ENCODE measurements at regions not wholly inside any gene's neighbourhood (a gene's known extent, or its start where the extent isn't known, plus 50 kb on each side); places are given as distances from the start of the nearest gene placed in this dataset.
A peak's percentile ranks its signal among the peaks of the same experiment; 100 is the strongest.

DNA sequence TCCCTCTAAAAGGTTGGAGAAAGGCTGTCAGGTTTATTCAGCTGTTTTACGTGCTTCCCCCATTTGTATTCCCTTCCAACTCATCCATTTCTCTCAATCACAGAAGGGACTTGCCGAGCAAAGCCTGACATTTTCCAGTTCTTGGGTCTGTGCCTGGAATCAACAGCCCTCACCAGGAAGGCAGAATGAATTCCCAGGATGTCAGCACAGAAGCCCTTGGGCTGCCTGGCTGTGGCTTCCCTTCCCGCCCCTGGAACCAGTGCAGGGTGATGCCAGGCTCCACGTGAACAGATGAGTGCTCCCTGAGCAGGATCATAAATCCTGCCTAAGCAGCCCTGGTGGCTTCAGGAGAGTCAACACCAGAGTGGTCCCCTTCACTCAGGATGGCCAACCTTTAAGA, 86.1 kb upstream of the CD83 start:
- no peak for ATAC-seq (ENCODE audit: poor library complexity)
- intact Hi-C loops (cut with DNase I), result no loop called here
- DNase-seq, result no peak

DNA sequence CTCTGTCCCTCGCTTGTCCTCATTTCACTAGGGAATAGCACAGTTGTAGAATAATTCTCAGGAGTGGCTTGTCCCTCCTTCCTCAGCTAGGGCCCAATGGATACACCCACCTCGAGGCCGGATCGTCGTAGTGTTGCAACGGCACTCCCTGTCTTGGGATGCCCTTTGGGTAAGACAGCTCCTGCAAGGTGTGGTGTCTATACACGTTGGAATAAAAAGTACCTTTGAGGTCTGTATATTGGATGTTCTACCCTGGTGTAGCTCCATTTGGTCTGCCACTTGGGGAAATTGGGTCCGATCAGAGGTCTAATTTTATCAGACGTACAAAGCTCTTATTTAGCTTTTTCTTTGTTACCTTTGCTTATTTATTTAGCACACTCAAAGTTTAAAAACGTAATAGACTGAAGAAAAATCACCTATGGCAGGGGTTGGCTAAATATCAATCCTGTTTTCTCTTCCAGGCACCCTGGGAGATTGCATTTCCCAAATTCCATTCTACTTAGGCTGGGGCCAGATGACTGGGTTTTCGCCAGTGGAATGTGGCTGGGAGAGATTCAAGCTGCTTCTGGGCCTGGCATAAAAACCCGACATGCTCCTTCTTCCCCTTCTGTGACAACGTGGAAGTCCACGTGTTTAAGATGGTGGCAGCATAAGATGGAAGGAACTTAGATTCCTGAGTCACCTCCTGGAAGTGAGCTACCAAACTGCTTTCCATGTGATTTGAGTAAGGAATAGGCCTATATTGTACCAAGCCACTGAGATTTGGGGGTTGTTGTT, 82.3 kb upstream of the CD83 start:
- ATAC-seq (ENCODE audit: poor library complexity) (peak; percentile 68), DNase-seq (no peak)
- intact Hi-C loops (cut with DNase I), result no loop called here

DNA sequence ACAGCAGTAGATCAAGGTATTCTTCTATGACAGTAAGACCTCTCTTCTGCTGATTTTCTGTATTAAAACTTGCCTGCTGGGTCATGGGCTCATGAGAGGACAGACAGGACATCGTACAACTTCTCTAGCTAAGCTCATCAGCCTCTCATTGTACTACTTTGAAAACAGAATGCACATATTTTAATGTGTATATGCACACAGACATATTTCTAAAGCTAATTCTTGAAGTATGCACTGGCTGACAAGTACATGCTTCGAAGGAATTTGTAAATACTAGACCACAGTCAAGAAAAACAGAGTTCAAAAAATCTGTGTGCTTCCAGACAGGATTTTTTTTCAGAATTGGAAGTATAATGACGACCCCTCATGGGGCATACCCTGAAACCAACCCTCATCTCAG, 81.7 kb upstream of the CD83 start:
- DNase-seq (no peak), ATAC-seq (ENCODE audit: poor library complexity) (no peak)
- intact Hi-C loops (cut with DNase I), result no loop called here

DNA sequence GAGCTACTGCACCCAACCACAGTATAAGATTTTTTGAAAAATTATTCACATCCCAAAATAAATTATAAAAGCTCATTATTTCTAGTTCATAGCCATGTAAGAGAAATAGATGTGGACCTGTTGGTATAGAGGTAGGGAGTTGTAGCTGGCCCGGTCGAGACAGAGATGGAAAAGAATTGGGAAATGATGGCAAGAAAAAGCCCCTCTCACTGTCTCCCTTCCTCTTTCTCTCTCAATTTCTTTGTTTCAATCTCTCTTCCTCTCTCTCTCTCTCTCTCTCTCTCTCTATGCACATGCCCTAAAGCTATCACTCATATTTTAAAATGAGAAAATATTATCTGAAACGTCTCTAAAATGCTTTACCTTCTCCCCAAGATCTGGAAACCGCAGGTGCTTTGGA, 80.7 kb upstream of the CD83 start:
- intact Hi-C loops (cut with DNase I), result no loop called here
- ATAC-seq (ENCODE audit: poor library complexity) (no peak), DNase-seq (no peak)

DNA sequence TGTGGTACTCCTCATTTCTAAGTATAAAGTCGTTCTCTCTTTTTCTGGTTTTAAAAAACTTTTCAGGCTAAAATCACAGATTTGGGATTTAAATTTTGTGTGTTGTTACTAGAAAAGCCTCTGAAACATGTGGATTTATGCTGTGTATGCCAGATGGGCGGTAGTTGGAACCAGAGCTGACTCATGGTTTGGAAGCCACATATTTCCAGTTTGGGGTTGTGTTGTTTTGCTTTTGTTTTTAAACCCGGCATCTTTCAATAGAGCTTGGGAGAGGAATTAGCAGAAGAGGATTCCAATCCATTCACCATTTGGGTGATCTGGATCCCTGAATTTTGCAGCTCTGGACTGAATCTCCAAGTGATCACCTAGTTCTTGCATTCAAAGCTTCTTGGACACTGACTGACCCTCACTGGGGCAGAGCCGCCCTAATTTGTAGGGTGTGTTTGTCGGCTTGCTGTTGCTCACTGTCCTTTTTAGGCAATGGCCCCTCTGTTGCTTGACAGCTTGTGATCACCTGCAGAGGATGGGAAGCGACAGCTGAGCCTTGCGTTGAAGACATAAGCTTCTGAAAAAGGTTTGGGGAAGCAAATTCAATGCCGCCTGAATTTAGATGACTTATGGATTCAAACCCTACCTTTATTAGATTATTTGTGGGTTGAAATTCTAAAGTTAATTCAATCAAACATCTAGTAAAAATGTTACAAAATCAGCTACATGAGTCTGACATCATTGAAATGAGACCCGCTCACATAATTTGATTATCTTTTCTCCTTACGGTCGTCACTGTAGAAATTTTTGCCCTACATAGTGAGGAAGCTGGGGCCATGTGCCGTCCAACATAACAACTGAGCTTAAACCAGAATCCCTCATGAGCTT, 79.9 kb upstream of the CD83 start:
- intact Hi-C loops (cut with DNase I), result no loop called here
- DNase-seq, result no peak
- no peak for ATAC-seq (ENCODE audit: poor library complexity)

DNA sequence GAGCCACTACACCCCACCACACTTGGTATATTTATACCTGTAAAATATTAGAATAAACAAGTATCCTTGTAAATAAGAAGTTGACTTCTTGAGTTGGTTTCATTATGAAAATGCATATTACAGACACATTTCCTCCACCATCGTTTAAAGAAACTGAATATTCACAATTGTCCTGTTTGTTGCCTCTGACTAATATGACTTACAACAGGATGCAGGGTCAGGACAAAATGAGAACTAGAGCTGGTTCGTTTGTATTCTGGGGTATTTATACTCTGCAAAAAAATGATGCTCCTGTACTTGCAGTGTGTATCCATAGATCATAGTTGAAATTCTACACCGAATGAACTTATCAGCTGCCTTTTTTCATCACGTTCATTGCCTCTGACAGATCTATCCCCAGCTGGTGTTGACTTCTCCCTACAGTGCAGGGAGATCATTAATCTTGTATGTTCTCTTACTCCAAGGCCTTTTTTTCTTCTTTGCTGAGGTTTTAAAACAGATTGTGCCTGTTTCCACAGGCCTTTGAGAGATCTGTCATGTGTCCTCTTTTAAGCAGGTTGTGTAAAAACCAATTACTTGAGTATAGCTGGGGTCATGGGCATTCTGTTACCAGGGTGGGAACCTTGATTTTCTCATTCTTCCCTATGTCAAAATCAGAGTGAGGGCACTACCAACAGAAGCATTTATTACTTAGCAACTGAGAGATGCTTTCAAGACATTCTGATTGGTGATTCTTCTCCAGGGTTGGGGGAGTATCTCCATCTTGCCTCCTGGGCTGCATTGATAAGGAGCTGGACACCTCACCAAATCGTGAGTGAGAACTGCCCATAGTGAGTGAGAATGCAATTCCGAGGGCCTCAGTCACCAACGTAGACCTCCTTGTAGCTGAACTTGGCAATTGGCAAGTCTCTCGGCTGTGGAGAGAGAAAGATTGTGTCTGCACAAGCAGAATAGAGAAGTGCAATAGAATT, 78.8 kb upstream of the CD83 start:
- no peak for ATAC-seq (ENCODE audit: poor library complexity)
- intact Hi-C loops (cut with DNase I), result no loop called here

DNA sequence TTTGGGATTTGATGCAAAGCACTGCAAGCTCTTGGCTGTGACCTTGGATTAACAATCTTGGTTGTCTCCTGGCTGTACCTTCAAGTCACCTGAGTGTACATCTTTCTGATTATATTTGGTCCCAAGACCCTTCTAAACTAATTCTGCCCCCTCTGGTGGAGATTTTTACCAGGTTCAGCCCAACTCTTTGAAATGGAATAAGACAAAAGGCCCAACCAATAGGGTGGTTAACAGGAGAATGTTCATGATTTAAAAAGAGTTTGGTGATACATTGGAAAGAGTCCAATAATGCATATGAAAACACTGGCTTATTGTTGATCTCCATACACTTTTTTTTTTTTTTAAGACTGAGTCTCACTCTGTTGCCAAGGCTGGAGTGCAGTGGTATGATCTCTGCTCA, 77.5 kb upstream of the CD83 start:
- intact Hi-C loops (cut with DNase I), result no loop called here
- ATAC-seq (ENCODE audit: poor library complexity), result no peak
- no peak for DNase-seq

More for the DNA sequence above, 78.8 kb upstream of the CD83 start:
- no peak for DNase-seq

DNA sequence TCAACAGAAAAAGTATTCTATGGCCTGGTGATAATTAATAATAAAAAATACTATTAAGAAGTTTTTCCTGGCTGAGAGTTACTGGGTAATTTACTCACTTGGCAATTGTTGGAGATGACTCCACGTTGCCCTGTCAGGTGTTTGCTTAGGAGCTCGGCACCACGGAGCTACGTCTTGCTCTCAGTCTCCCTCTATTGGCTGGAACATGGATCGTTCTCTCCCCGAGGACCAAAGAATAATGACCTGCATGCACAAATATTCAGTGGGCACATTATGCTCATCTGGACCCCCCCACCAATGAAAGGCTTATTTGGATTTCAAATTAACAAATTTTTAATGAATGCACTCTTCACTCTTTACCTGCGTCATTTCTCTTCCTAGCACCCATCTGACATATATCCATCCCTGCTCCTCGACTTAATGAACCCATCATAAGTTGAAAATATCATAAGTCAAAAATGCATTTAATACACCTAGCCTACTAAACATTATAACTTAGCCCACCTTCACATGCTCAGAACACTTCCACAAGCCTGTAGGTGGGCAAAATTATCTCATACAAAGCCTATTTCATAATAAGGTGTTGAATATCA, 71.0 kb upstream of the CD83 start:
- ATAC-seq (ENCODE audit: poor library complexity) (peak; percentile 58), DNase-seq (no peak)
- intact Hi-C loops (cut with DNase I), result loop anchor here (5.0 kb wide), 1 partner anchor 139 kb away; no protein-coding TSS in a partner anchor

DNA sequence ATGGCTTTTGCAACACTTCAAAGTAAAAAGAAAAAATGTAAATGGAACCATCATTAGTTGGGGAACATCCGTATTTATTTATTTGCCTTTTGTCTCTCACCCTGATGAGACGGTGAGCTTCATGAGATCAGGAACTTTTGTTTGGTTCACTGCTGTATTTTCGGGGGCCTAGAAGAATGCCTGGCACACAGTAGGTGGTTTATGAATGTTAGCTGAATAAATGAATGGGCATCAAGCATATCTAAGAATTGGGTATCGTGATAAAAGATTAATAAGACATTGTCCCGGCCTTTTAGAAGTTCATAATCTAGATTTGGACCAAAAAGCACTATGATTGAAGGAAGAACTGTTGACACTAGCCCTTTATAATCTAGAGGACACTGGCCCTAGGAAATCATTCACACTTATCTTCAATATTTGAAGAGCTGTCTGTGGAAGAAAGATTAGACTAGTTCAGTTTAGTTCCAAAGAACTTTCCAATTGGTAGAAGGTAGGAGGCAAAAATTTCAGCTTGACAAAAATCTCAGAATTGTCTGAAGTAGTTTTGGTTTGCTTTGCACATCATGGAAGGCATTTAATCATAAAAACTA, 70.3 kb upstream of the CD83 start:
- DNase-seq (no peak), ATAC-seq (ENCODE audit: poor library complexity) (no peak)
- intact Hi-C loops (cut with DNase I), result loop anchor here (5.0 kb wide), 1 partner anchor 140 kb away; no protein-coding TSS in a partner anchor

DNA sequence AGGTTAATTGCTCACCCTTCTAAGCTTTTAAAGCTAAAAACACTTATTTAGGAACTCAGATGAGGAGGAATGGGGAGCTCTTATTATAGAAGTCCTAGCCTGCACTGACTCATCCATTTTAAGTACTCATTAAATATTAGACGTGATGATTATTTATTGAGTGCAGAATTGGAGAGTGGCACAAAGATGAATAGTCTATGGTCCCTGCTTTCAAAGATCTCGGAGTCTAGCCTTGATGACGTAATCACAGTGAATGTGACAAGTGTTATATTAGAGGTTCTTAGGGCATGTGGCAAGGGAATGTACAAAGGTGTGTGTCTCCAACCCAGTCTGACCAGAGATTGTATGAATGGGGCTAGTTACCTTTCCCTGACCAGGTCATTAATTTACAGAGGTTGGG, 68.7 kb upstream of the CD83 start:
- intact Hi-C loops (cut with DNase I), result loop anchor here (5.0 kb wide), 1 partner anchor 142 kb away; no protein-coding TSS in a partner anchor
- DNase-seq (no peak), ATAC-seq (ENCODE audit: poor library complexity) (no peak)

DNA sequence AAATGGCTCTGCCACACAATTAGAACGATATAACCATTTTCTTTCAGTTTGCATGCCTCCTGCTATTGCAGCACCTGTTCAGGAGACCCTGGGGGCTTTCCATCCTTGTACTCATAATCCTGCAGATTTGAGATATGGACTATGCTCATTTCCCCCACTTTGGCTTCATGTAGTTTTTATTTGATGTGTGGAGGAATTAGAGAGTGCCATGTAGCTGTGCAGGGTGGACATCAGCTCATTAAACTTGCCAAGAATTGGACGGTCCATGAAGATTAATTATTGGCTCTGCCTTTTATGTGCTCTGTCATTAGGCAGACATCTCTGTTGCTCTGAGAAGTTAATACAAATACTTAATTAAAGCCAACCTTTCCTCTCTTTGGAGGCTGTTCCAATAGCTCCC, 66.2 kb upstream of the CD83 start:
- no peak for ATAC-seq (ENCODE audit: poor library complexity)
- intact Hi-C loops (cut with DNase I), result no loop called here
- DNase-seq, result no peak

DNA sequence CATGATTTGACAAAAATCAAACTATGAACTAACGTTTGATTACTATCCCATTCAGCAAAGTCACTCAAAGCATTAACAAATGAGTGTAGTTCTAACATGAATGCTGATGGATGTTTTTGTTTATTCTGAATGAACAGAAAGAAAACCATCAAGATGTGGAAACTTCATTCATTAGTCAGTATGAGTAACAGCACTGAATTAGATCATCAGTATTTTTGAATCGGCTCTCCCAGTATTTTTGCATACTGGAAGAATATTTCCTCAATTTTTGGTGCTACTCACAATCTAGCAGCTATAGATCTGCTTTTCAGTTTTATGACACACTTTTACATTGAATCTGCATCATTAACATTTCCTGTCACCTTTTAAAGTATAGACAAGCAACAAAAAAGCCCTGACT, 63.8 kb upstream of the CD83 start:
- DNase-seq, result no peak
- intact Hi-C loops (cut with DNase I), result no loop called here
- ATAC-seq (ENCODE audit: poor library complexity), result no peak

DNA sequence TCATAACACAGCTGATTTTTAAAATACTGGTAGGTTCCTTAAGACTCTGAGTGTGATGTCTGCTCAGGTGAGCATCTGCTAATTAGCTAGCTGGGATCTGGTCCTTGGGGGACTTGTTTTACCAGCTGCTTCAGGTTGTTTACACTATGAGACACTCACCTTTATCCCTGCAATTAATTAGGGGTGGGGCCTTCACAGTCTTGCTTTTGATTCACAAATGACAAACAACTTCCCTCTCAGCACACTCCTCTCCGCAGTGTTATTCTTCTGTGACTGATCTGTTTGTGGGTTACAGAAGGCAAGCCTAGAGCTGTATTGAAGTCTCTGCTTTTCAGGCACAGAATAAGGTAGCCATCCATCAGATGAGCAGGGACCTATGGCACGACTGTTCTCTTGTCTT, 62.0 kb upstream of the CD83 start:
- DNase-seq (no peak), ATAC-seq (ENCODE audit: poor library complexity) (no peak)
- intact Hi-C loops (cut with DNase I), result no loop called here

DNA sequence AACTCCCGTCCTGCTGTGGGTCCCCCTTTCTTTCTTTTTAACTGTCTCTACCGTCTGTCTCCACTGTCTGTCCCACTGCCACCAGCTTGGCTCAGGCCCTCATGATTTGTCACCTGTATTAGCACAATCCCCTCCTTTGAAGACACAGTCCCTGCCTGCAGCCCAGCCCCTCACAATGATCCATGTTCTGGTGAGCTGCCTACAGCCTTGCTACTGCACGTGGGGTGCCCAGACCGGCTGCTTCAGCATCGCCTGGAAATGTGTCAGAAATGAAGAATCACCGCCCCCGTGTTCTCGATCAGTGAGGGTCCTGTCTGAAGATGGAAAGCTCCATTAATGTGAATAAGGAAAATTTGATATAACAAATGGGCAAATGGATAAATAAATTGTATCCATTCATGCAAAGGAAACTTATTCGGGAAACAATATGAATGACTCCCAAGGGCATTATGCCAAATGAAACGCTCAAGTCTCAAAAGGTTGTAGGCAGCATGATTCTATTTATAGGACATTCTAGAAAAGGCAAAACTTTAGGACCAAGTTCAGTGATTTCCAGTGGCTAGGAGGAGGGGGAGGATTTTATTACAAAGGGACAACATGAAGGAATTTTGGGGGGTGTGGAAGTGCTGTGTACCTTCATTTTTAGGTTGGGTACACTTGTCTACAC, 59.4 kb upstream of the CD83 start:
- intact Hi-C loops (cut with DNase I), result no loop called here
- no peak for DNase-seq
- no peak for ATAC-seq (ENCODE audit: poor library complexity)

DNA sequence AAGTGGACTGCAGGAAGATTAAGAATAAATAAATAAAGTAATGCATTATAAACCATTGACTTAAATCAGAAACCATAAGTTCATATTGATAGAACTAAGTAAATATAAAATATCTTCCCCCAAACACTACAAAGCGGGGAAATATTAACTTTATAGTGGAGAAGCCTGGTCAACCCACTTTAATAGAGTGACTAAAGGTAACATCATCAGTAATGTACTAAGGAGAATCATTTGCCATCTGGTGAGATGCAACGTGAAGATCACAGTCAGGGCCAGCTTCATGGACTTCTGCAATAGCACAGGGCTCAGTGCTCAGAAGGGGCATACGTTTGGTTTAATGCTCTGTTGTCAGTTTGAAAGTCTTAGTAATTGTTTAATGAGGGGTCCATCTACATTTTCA, 58.8 kb upstream of the CD83 start:
- ATAC-seq (ENCODE audit: poor library complexity) (no peak), DNase-seq (no peak)
- intact Hi-C loops (cut with DNase I), result no loop called here

DNA sequence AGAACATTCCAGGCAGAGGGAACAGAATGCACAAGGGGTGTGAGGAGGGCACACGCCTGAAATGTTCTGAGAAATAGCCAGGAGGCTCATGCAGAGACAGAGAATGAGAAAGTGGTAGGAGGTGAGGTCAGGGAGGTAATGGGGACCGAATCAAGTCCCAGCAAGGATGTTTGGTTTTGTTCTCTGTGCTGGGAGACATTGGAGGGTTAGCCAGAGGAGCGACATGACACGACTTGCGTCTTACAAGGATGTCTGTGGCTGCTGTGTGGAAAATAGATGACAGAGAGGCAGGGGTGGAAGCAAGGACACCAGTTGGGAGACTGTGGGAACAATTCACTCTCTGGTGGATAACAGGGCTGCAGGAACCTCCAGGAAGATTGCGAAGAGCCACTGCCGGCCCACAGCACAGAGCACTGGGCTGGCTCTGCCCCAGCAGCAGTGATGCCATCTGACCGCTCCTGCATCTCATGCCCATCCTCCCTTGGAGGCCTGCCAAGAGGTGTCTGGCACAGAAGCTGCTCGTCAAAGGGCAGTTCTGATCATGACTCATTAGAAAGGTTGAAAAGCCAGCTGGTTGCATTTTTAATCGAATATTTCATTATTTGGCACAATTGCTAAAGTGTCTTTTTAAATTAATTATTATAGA, 57.7 kb upstream of the CD83 start:
- ATAC-seq (ENCODE audit: poor library complexity), result peak; percentile 73
- intact Hi-C loops (cut with DNase I), result loop anchor here (10.0 kb wide), 1 partner anchor 265 kb away; no protein-coding TSS in a partner anchor
- peak; percentile 56 for DNase-seq

DNA sequence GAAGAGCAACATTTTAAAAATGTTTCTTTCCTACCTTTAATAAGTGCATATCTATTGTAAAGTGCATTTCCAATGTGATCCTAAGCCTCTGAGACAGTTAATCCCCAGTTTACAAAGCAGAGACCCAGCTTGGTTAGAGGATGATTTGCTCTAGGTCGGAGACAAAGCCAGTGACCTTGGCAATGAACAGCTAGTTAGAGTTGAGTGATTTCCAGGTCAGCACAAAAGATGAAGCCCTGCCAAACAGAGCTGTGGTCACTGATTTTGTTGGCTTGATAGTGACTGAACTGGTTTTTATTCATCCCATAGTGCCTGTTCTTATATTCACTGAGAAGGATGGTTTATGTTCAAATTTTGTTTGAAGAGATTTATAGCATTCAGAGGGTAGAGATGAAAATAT, 56.6 kb upstream of the CD83 start:
- intact Hi-C loops (cut with DNase I), result loop anchor here (10.0 kb wide), 1 partner anchor 266 kb away; no protein-coding TSS in a partner anchor
- no peak for ATAC-seq (ENCODE audit: poor library complexity)

More for the DNA sequence above, 56.6 kb upstream of the CD83 start:
- no peak for DNase-seq
